ENCODE measurements at regions not wholly inside any gene's neighbourhood (a gene's known extent, or its start where the extent isn't known, plus 50 kb on each side); places are given as distances from the start of the nearest gene placed in this dataset.

DNA sequence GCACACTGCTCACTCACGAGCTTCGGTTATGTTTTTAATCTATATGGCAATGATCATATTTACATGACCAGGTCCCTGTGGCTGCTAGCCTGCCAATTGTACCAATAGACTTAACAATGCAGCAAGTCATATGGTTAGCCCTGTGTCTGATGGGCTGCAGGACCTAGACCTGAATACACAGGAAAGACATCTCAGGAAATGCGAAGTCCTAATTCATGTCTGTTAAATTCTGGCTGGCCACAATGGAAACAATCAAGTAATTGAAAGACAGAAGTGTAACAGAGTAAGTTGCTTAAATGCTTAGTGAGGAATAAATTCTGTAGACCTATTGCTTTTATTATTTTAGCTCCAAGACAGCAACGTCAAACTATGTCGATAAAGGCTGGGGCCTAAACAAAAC is 112.4 kb upstream of the FZD8 start:
- DNase-seq, result no peak

DNA sequence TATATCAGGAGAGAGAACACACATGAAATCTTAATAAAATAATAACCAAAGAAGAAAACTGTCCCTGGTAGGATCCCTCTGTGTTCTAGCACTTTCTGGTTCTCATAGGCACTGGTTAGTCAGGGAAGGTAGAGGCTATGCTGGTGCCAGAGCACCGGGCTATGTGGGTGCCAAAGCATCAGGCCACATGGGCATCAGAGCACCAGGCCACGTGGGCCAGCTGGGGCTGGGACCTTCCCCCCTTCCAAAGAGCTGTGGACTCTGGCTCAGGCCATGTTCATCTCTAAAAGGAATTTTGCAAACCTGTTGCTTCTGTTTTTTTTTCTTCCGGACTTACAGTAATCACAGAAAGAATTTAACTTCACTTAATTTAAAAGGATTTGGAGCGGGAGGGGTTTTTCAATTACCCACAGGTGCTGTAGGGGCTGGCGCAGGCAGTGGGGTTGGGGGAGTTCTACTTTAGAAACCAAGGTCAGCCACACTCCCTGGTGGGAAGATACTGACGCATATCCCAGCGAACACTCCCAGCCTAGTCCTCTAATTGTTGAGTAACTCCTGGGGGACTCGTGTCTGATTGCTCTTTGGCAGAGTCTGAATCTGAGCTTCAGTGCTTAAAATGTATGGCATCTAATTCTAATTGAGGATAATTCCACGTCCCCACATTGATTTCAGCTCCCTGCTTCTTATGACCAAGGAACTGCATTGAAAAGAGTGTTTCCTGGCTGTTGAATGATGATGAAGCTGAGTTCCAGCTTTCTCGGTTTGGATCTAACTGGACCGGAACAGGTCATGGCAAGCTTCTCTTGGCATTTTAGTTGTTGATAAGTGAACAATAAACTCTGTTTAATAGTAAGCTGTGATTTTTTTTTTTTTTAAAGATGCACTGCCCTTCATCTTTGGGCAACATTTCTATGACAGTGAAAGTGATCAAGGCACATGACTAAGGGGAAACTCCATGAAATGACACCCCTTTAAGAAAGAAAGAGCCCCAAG is 110.7 kb upstream of the FZD8 start:
- DNase-seq, result no peak

DNA sequence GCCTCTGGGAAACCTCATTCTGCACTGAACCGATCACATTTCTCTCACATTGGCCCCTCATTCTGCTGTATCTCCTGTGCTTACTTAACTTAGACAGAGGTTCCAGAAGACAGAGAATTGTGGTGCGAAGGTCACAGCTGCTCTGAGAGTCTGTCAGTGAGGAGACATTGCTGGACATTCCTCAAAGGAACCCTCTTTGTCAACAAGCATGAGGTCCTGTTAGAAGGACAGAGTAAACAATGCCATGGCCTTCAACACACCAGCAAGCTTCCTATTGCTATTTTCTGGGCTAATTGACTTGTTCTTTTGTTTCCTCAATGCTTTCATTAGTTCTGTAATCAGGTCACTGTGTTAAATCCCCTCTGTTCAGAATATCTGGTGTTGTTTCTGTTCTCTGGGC is 109.3 kb upstream of the FZD8 start:
- no peak for DNase-seq

DNA sequence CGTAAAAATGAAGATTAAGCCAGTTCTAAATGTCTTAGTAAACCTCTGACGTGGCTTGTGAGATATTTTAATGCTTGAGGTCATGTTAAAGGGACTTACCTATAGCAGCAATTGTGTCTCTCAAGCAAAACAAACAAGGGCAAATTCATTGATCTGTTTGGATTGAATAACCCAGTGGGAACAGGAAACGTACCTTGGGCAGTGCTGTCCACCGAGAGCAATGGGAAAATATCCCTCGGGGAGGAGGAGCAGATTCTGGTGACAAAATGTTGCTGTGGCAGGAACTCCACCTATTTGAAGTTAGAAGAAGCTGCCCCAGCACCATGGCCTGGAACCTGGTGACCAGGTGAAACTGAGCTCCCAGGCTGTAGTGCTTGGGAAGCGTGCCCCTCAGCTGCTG is 107.1 kb upstream of the FZD8 start:
- DNase-seq, result no peak

DNA sequence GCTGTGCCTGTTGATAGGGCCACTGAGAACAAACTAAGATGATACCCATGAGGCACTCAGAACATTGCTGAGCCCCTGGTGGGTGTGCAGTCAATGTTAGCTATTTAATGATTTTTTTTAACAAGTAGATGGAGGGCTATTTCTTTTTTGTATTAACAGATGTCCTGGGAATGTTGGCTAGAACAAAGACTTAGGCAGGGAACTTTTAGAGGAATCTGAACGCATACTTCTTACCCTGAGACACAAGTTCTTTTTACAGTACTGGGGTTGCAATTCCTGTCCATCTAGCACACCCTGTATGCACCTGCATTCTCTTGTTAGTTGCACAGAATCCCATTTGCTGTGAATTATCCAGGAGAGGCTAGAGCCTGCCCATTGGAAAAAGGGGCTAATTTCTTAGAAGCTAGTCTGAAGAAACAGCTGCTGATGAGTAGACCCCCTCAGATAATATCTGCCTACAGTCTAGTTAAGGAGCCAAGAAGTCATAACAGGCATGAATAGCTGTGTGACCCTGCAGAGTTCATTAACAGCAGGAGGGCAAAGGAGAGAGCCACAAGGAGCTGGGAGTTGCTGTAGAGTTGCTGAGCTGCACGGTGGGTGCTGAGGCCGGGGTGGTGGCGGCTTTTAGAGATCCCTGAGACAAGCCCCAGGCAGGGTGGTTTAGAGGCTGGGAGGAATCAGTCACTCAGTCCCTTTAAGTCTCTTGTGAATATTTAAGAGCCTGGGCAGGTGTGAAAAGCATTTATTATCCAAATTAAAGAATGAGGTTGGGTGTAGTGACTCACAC is 103.7 kb upstream of the FZD8 start:
- no peak for DNase-seq

DNA sequence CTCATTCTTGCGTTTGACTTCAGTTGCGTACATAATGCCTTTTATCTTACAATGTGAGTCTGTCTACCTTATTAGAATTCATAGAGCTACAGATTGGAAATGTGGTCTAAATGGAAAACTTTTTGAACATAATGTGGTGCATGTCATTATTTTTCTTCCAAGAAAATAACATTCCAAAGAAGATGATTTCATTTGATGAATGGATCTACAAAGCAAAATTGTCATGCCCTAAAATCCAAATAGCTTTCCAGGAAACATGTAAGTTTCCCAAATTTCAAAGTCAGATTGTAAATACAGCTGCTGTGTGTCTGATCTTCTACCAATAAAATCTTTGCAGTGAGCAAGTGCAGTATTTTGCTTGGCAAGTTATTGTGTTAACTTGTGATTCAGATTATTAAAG is 101.8 kb upstream of the FZD8 start:
- no peak for DNase-seq

DNA sequence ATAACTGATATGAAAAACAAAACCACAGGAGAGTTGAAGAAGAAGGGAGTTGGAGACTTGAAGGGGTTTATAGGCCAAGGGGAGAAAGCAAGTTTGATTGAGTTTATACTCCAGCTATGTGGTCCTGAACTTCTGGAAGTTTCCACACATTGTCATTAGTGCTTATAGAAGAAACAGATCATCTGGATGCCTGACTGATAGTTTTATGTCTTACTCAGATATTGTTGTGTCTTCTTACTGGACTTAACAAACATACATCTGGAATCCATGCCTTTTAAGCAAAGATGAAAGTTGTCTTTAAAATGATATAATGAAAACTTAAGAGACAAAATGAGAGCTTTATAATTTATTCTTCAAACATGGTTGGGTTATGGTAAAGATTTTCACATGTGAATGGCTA is 101.3 kb upstream of the FZD8 start:
- DNase-seq, result no peak

DNA sequence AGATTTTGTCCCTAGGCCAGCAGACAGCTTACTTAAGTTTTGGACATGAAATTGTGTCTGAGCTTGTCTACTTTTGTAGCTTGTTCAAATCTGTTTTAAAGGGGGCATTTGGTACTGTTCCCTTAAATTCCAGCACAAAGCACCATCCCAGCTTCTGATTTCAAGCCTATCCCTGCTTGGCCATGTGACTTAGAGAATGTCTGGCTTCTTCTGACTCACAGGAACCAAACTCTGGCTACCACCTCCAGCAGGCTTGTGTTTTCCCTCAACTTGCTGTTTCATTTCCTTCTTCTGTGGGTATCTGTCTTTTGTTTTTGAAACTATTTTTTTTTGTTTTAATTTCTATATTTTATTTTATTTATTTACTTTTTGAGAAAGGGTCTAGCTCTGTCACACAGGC is 97.9 kb upstream of the FZD8 start:
- no peak for DNase-seq

DNA sequence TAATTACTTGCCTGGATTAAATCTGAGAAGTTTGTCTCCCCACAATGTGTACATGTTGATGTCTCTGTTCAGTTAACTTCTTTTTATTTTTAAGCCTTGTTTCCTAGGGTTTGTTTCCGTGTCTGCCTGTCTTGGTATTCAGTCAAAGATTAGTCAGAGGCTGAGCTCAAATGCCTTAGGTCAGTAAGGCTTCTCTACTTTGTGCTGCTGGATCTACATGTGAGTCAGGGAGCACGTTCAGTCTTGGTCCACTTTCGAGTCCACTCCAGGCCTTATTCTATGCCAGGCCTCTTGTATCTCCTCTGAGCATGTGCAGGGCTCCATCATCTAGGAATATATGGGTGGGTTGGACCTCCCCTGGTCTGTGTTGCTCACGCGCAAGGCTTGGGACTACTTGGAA is 93.3 kb upstream of the FZD8 start:
- no peak for DNase-seq

DNA sequence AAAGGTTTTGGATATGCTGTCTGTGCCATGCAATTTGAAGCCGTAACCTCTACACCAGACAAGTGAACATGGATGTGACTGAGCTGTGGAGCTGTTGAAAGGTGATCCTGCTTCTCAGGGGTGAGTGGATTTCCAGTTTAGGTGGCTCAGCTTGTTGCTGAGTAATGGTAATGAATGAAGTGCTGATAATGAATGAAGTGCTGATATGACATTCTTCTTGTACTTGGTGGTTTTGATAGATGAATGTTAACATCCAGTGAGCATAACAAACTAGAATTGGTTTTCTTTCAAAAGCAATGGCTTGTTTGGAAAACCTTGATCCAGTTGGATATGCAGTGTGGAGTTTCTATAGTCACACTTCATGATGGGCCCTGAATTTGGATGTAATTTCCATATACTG is 89.7 kb upstream of the FZD8 start:
- no peak for DNase-seq

DNA sequence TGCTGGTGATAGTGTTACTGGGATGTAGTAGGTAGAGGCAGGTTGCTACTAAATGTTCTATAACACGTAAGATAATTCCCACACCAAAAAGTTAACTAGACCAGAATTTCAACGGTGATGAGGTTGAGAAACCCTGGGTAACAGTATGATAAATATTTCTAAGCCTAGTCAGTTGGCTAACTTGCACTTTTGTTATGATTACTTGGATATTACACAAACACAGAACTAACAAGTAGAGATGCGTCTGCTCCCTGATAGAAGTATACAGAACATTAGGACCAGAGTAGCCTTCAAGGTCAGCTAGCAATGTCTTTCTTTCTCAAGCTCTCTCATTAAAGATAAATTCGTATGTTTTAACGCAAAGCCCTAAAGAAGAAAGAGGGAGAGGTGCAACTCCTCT is 86.2 kb upstream of the FZD8 start:
- no peak for DNase-seq

DNA sequence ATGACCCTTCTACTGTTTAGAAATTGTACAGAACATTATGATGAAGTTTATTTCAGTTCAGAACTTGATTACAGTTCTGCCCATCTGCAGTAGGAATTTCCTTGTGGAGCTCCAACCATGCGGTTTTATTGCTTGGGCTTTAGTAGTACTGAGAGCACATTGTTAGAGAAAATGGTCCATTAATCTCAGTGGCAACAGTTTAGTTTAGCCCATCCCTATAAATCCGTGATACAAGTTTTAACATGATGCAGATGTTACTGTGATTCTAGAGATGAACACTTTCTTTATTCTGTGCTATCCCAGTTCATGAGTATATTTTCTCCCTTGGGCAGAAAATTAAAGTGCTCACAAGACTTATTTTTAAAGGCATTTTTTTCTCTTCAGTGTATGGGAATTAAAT is 84.8 kb upstream of the FZD8 start:
- DNase-seq, result no peak

DNA sequence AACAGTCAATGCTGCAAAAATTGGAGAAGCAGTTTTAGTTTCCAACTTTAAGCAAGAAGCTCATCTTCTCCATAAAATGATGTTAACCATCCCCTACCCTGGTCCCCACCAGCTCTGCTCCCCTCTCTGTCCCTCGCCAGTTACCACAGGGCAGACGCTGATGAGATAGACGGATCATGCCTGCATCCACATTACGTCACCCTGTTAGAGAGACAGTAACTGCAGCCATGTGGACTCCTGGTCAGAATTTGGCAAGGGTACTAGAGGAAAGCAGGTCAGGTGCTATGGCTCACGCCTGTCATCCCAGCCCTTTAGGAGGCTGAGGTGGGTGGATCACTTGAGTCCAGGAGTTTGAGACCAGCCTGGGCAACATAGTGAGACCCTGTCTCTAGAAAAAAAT is 81.9 kb upstream of the FZD8 start:
- no peak for DNase-seq

DNA sequence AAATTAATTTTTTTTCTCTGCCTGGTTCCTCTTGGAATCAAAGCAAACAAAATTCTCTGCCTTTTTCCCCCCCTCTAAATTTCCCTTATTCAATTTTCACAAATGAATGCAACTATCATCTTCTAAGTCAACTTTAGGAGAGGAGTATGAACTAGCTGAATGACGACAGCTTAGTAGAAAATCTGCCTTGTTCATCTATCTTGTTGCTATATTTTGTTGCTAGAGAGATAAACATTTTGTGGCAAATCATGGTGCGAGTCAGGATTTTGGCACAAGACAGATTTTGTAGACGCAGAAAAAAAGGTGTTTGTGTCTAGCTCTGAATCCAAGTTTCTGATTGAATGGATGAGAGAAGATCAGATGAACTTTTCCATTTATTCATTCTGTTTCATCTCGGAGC is 81.0 kb upstream of the FZD8 start:
- no peak for DNase-seq

DNA sequence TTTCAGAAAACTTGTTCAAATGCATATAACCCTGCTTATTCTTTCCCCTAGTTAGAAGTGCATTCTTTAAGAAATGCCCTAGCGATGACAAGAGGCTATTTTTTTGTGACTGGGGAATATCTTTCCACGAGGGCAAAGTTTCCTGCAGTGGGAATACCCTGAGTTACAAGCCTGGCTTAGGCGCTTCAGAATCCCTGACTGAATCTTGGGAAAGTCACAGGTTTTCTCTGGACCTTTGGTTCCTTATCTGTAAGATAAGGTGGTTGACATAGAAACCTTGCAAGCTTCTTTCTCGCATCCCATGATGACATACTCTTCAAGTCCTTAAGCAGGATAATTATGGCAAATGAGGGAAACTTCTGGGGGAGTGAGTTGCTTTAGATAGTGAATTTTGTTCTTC is 80.5 kb upstream of the FZD8 start:
- DNase-seq, result no peak

DNA sequence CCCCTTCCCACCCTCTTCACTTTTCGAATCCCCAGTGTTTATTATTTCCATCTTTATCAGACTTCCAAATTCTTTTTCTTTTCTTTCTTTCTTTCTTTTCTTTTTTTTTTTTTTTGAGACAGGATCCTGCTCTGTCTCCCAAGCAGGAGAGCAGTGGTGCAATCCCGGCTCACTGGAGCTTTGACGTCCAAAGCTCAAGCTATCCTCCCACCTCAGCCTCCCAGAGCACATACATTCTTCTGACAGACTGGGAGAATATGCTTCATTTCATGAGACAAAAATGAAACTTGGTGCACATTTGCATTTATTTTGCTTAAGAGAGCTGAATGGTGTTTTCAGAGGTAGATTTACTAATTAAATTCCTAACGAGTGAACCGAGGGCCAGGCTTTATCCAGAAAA is 80.1 kb upstream of the FZD8 start:
- no peak for DNase-seq

DNA sequence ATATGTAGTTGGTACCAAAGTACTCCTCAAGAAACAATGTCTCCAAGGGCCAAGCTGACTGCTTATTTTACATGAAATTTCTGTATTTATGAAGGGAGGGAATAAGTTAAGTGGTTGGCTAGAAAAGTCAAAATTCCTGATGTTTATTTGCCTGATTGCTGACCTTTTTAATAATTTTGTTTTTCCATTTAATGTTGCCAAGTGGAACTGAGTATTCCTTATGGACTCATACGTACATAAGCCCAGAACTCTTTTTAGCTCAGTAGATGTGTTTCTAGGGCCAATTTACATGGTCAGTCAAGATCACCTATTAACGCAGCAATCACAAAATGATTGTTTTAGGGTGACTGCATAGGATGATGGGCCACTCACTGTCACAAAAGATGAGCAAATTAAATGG is 78.3 kb upstream of the FZD8 start:
- no peak for DNase-seq

DNA sequence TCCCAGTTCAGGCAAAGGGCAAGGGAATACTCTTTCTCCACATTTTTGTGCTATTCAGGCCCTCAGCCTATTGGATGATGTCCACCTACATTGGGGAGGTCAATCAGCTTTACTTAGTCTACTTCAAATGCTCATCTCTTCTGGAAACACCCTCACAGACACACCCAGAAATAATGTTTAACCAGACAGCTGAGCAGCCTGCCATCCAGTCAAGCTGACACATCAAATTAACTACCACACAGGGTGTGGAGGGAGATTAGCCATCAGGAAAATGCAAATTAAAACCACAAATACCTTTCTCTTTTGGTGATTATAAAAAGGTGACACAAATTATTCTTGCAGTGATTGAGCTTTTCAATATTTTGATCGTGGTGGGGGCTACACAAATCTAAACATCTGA is 74.7 kb upstream of the FZD8 start:
- DNase-seq, result no peak

DNA sequence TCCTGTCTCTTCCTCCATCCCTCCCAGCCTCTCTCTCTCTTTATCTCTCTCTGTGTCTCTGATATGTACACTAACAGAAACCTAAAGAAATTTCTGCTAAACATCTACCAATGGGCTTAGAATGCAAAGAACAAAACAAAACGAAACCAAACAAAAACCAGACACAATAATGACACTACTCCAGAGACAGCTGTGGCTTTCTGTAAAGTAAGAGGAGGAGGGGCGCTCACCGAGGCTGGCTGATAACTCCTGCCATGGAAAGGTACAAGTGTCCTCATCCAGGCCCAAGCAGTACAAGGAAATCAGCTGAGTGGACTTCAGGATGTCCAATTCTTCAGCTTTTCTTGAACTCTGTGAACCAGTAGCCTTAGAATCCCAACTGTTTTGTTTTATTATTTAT is 70.4 kb upstream of the FZD8 start:
- no peak for DNase-seq

DNA sequence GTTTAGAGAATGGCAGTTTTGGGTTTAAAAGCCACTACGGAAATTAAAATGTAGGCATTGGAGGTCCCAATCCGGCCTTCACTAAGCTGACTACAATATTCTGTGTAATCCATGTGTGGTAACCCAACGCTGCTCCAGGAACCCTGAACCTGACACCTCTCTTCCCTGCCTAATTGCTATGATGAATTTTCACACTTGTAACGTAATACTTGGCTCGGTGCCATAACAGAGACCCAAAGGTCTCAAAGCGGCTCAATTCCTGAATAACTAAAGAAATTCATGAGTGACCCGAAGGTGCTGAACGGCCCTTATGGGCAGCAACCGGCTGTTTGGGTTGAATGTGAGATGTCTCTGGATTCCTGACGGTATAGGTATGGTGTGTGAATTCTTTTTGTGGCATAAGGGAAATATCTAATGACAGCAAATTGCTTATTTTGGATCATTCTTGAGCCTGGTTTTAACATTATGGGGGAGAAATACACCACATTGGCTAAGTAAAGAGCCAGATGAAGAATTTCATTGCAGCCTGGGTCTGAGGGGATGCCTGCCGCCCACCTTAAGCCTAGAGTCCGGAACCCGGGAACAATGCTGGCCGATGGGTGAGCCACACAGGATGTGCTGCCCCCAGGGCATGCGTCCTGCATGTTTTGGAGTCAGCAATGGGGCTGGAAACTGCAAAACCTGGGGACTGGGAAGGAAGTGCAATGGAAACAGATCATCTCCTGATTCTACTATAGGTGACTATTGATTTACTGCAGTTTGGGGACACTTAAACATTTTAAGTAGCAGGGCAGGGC is 69.7 kb upstream of the FZD8 start:
- no peak for DNase-seq

DNA sequence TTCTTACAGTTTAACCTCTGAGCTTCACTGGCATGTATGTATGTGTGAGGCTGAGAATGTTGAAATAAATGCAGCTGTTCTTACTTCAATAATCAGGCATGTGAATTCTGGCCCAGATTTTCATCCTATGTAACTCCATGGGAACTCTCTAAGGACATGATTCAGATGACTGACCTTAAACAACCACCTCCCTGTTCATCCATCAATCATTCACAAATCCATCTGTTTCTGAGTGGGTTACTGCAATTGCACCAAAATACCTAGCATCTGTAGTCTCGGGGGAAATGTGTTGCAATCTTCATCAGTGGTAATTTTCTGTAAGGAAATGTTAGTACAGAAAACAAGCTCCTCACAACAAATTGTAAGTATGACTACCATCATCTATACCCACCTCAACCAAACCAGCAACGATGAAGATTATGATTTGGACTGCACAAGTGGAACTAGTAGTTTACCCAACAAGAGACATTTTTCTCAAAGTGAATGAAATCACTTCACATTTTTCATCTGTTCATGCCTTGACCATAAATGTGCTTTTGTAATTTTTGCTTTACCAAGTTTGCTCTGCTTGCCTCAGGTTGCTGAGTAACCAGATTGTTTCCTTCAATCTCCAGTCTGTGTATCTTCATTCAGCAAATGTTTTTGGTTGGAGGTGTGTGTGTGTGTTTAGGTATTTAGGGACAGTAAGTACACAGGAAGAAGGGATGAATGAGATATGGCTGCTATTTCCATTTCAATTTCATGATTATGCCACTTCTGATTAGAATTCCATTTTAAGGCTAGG is 65.7 kb upstream of the FZD8 start:
- DNase-seq, result no peak

DNA sequence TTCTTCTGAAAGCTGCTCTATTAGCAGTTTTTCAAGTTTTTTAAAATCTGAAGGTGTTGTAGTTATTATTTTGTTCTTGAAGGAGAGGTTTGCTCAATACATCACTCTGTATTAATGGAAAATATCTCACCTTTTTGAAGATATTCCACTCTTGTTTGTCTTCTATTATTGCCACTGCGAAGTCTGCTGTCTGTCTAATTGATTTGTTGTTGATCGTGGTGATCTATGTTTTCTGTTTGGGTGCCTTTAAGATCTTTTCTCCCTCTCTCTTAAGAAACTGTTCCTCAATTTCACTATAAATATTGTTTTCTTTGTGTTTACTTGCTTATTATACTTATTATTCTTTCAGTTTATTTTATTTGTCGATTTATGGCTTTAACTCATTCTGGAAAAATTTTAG is 64.9 kb upstream of the FZD8 start:
- DNase-seq, result no peak

DNA sequence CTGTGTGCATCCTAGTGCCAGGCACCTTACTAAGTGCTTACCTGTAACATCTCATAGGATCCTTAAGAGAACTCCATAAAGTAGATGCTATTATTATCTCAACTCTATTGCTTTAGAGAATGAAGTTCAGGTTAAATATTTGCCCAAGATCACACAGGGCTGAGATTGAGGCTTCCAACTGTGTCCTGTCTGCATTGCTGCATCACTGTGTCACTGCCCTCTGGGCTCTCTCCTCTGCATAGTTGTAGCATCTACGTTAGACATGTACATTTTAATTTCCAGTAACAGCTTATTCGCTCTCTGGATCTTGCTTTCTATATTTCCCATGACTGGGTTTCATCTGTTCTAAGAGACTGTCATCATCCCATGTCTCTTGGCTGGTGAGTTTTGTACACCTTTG is 63.6 kb upstream of the FZD8 start:
- no peak for DNase-seq

Measured in activated CD4-positive, alpha-beta T cell treated with anti-CD3 and anti-CD28 coated beads, Interleukin-2, amount 50 U/mL, for 1 hour (primary cell).